Esophagus squamous epithelium (tissue), 4 donors: ENCODE measurements at regions not wholly inside any gene's neighbourhood (a gene's known extent, or its start where the extent isn't known, plus 50 kb on each side); places are given as distances from the start of the nearest gene placed in this dataset.

Experiments
- POLR2A ChIP-seq, 4 donors: fragments of 450-650 bp; IDR thresholded peaks; one replicate each; pipeline ENCODE4 v1.6.1; 2017; ENCODE audit warnings: antibody characterized with exemption in 4 of 4, mild to moderate bottlenecking in 4 of 4, moderate library complexity in 3 of 4
- TF ChIP-seq, protein P1 (sequence below), 6 experiments: fragments of 450-650 bp in 4 of 6; fragments of 200-600 bp in 2 of 6; sonication (generic) in 2 of 6; IDR thresholded peaks; one replicate each; pipeline ENCODE4 v1.5.1; 2016 to 2019; ENCODE audit warnings: antibody characterized with exemption in 6 of 6, mild to moderate bottlenecking in 4 of 6, moderate library complexity in 4 of 6

- no peak for TF ChIP-seq POLR2A (IDR thresholded peaks at IDR 0.05)
- TF ChIP-seq, protein P1, sequence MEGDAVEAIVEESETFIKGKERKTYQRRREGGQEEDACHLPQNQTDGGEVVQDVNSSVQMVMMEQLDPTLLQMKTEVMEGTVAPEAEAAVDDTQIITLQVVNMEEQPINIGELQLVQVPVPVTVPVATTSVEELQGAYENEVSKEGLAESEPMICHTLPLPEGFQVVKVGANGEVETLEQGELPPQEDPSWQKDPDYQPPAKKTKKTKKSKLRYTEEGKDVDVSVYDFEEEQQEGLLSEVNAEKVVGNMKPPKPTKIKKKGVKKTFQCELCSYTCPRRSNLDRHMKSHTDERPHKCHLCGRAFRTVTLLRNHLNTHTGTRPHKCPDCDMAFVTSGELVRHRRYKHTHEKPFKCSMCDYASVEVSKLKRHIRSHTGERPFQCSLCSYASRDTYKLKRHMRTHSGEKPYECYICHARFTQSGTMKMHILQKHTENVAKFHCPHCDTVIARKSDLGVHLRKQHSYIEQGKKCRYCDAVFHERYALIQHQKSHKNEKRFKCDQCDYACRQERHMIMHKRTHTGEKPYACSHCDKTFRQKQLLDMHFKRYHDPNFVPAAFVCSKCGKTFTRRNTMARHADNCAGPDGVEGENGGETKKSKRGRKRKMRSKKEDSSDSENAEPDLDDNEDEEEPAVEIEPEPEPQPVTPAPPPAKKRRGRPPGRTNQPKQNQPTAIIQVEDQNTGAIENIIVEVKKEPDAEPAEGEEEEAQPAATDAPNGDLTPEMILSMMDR (IDR thresholded peaks at IDR 0.05), result no peak
Observed at GRCh38 chr5:163706053-163706771, 200.8 kb downstream of the MAT2B start.
